ENCODE measurements at regions not wholly inside any gene's neighbourhood (a gene's known extent, or its start where the extent isn't known, plus 50 kb on each side); places are given as distances from the start of the nearest gene placed in this dataset.

- no peak overlapping the region for H3K56ac ChIP-seq (replicated peaks; ENCODE audit: insufficient read length, low read depth, low read length)
- H3K23me2 ChIP-seq (ENCODE audit: low read depth, low read length), result no peaks in the 10 kb centered on the region
- H3K4me2 ChIP-seq (ENCODE audit: insufficient read depth in 1 of 2, low read depth in 2 of 2, low read length in 2 of 2), result no peak overlapping the region
- ChIA-PET CTCF (ENCODE audit: partially characterized antibody) (interaction anchor here (1.2 kb wide), 1 partner anchor 21 kb away, joined by 6 read pairs; no protein-coding TSS in a partner anchor), POLR2A (ENCODE audit: partially characterized antibody) (no interaction called here)
- no peak overlapping the region for H2BK15ac ChIP-seq (ENCODE audit: low read length)
- H3K14ac ChIP-seq (ENCODE audit: insufficient read length), result no peak overlapping the region
- DNase-seq (ENCODE audit: low read depth in 1 of 2, low spot score in 2 of 2) (no peak), FAIRE-seq (no peak)
- H3K9ac ChIP-seq (replicated peaks in 1 of 4; ENCODE audit: extremely low read depth in 1 of 4, low read depth in 3 of 4, low read length in 3 of 4), result no peak overlapping the region
- H3K79me1 ChIP-seq (ENCODE audit: low read depth, low read length), result no peaks in the 10 kb centered on the region
- H2AK5ac ChIP-seq (ENCODE audit: low read depth, low read length), result no peak overlapping the region
- no peak overlapping the region for H3K18ac ChIP-seq (ENCODE audit: extremely low read depth, low read length)
- no peak overlapping the region for H3K23ac ChIP-seq (ENCODE audit: insufficient read length)
- H3K4ac ChIP-seq (replicated peaks; ENCODE audit: insufficient read length, low read depth, low read length), result no peak overlapping the region
- no peak overlapping the region for H3K4me3 ChIP-seq (ENCODE audit: extremely low read depth in 1 of 4, insufficient read depth in 2 of 4, low read depth in 3 of 4, low read length in 4 of 4)
- no peak overlapping the region for H2BK12ac ChIP-seq (ENCODE audit: low read depth, low read length)
- no peaks in the 10 kb centered on the region for H3K4me1 ChIP-seq (replicated peaks in 1 of 4; ENCODE audit: control insufficient read depth in 3 of 4, insufficient read depth in 4 of 4, low read length in 3 of 4)
- H3K9me3 ChIP-seq (ENCODE audit: insufficient read depth in 2 of 2, low read depth in 1 of 2, low read length in 1 of 2), result no peaks in the 10 kb centered on the region
- no peak overlapping the region for H2BK20ac ChIP-seq (ENCODE audit: low read length)
- H4K20me1 ChIP-seq (replicated peaks in 1 of 2; ENCODE audit: control insufficient read depth in 1 of 2, insufficient read depth in 2 of 2, low read length in 2 of 2), result no peaks in the 10 kb centered on the region
- no peaks in the 10 kb centered on the region for H3K79me2 ChIP-seq (ENCODE audit: control insufficient read depth in 1 of 2, insufficient read depth in 2 of 2, low read length in 2 of 2)
- no peak overlapping the region for H3K27ac ChIP-seq (ENCODE audit: low read depth, low read length)
- H4K8ac ChIP-seq (ENCODE audit: extremely low read depth, insufficient read depth, low read length), result no peak overlapping the region
- H2AFZ ChIP-seq (ENCODE audit: low read length), result no peak overlapping the region
- no peak overlapping the region for H4K91ac ChIP-seq (replicated peaks; ENCODE audit: insufficient read length, low read length)
- H4K5ac ChIP-seq (ENCODE audit: insufficient read length, low read depth, low read length), result no peak overlapping the region
- H2BK5ac ChIP-seq (ENCODE audit: low read depth, low read length), result no peak overlapping the region
- WGBS, 2 experiments (ENCODE audit: extremely low coverage in 1 of 2, insufficient coverage in 1 of 2, insufficient read length in 1 of 2, insufficient replicate concordance in 2 of 2, low coverage in 1 of 2, low lambda C conversion rate in 2 of 2, missing lambda C conversion rate in 1 of 2), result 91% methylated on average over 2 of the region's 2 CpGs; no CpG with 5 or more reads in 1 of the 2 experiments
- no peaks in the 10 kb centered on the region for H3K36me3 ChIP-seq (ENCODE audit: control insufficient read depth in 2 of 4, insufficient read depth in 4 of 4, low read length in 3 of 4)
- H3K27me3 ChIP-seq (replicated peaks in 1 of 4; ENCODE audit: control insufficient read depth in 3 of 4, extremely low read depth in 1 of 4, insufficient read depth in 3 of 4, low read length in 3 of 4), result no peaks in the 10 kb centered on the region
- no peak overlapping the region for H2BK120ac ChIP-seq (replicated peaks; ENCODE audit: low read depth, low read length)
- no peak for TF ChIP-seq KDM4A (IDR thresholded peaks at IDR 0.05; ENCODE audit: low read depth, low read length, severe bottlenecking)
- no peak for TF ChIP-seq EP300 (IDR thresholded peaks at IDR 0.05; ENCODE audit: borderline replicate concordance in 1 of 2, low read depth in 2 of 2, low read length in 2 of 2)
- no peak for TF ChIP-seq FOSL1 (IDR thresholded peaks at IDR 0.05; ENCODE audit: insufficient read depth, low read depth, low read length)
- no peak for TF ChIP-seq HDAC6 (IDR thresholded peaks at IDR 0.05; ENCODE audit: low read depth, low read length)
- no peak for TF ChIP-seq MAX (IDR thresholded peaks at IDR 0.05)
- TF ChIP-seq SRF (IDR thresholded peaks at IDR 0.05; ENCODE audit: low read depth, low read length), result no peak
- no peak for TF ChIP-seq CBX5 (IDR thresholded peaks at IDR 0.05; ENCODE audit: low read depth, low read length)
- no peak for TF ChIP-seq TEAD4 (IDR thresholded peaks at IDR 0.05; ENCODE audit: low read depth, low read length)
- TF ChIP-seq POLR2AphosphoS5 (IDR thresholded peaks at IDR 0.05; ENCODE audit: low read depth, low read length), result no peak
- TF ChIP-seq RXRA (IDR thresholded peaks at IDR 0.05; ENCODE audit: insufficient read depth, low read depth, low read length), result no peak
- TF ChIP-seq SP4 (IDR thresholded peaks at IDR 0.05; ENCODE audit: low read length), result no peak
- no peak for TF ChIP-seq JUN (IDR thresholded peaks at IDR 0.05; ENCODE audit: low read depth, low read length)
- no peak for TF ChIP-seq RFX5 (IDR thresholded peaks at IDR 0.05; ENCODE audit: borderline replicate concordance, low read depth, low read length)
- no peak for TF ChIP-seq SIRT6 (IDR thresholded peaks at IDR 0.05; ENCODE audit: low read length)
- no peak for TF ChIP-seq MAFK (IDR thresholded peaks at IDR 0.05; ENCODE audit: low read depth, low read length)
- TF ChIP-seq CHD1 (IDR thresholded peaks at IDR 0.05; ENCODE audit: low read depth, low read length), result no peak
Measured at GRCh38 chr12:115478505-115478904, 794.5 kb upstream of the TBX3 start.

Measured in H1 (cell line).